ENCODE measurements at regions not wholly inside any gene's neighbourhood (a gene's known extent, or its start where the extent isn't known, plus 50 kb on each side); places are given as distances from the start of the nearest gene placed in this dataset.
"Not testable (repeated sequence)": the region's sequence is repeated elsewhere in the genome, so short reads cannot be mapped to it uniquely, and the experiment has no call there.

GRCh38 chr1:30184393-30185141 lies 538.8 kb downstream of the MATN1 start:
- DNase-seq (ENCODE audit: low spot score), result no peak

- DNase-seq (ENCODE audit: low spot score), result no peak
Measured at GRCh38 chr1:30183895-30184294, 539.5 kb downstream of the MATN1 start.

GRCh38 chr1:30183006-30183405 lies 540.4 kb downstream of the MATN1 start:
- no peak for DNase-seq (ENCODE audit: low spot score)

GRCh38 chr1:30179942-30180543 lies 543.3 kb downstream of the MATN1 start:
- DNase-seq (ENCODE audit: low spot score), result no peak

GRCh38 chr1:30176477-30176876 lies 546.9 kb downstream of the MATN1 start:
- DNase-seq (ENCODE audit: low spot score), result no peak

- no peak for DNase-seq (ENCODE audit: low spot score)
Measured at GRCh38 chr1:30174499-30174898, 548.9 kb downstream of the MATN1 start.

GRCh38 chr1:30173560-30173959 lies 549.8 kb downstream of the MATN1 start:
- no peak for DNase-seq (ENCODE audit: low spot score)

- no peak for DNase-seq (ENCODE audit: low spot score)
Measured at GRCh38 chr1:30172757-30173156, 550.6 kb downstream of the MATN1 start.

- no peak for DNase-seq (ENCODE audit: low spot score)
Measured at GRCh38 chr1:30172299-30172694, 551.1 kb downstream of the MATN1 start.

GRCh38 chr1:30171537-30172298 lies 551.7 kb downstream of the MATN1 start:
- DNase-seq (ENCODE audit: low spot score), result no peak

- DNase-seq (ENCODE audit: low spot score), result no peak
Measured at GRCh38 chr1:30169269-30169668, 554.1 kb downstream of the MATN1 start.

GRCh38 chr1:30166174-30166573 lies 557.2 kb downstream of the MATN1 start:
- no peak for DNase-seq (ENCODE audit: low spot score)

- no peak for DNase-seq (ENCODE audit: low spot score)
Measured at GRCh38 chr1:30165116-30165515, 558.3 kb downstream of the MATN1 start.

GRCh38 chr1:30164693-30165092 lies 558.7 kb downstream of the MATN1 start:
- no peak for DNase-seq (ENCODE audit: low spot score)

GRCh38 chr1:30162565-30162964 lies 560.8 kb downstream of the MATN1 start:
- DNase-seq (ENCODE audit: low spot score), result no peak

- no peak for DNase-seq (ENCODE audit: low spot score)
Measured at GRCh38 chr1:30161953-30162352, 561.4 kb downstream of the MATN1 start.

GRCh38 chr1:30160999-30161689 lies 562.2 kb downstream of the MATN1 start:
- no peak for DNase-seq (ENCODE audit: low spot score)

GRCh38 chr1:30159015-30159414 lies 564.4 kb downstream of the MATN1 start:
- no peak for DNase-seq (ENCODE audit: low spot score)

- not testable (repeated sequence) for DNase-seq (ENCODE audit: low spot score)
Measured at GRCh38 chr1:30155698-30156097, 567.7 kb downstream of the MATN1 start.

GRCh38 chr1:30155253-30155652 lies 568.1 kb downstream of the MATN1 start:
- DNase-seq (ENCODE audit: low spot score), result not testable (repeated sequence)

GRCh38 chr1:30153743-30154449 lies 569.5 kb downstream of the MATN1 start:
- no peak for DNase-seq (ENCODE audit: low spot score)

GRCh38 chr1:30151826-30152225 lies 571.6 kb downstream of the MATN1 start:
- no peak for DNase-seq (ENCODE audit: low spot score)

All from Ammon's horn (tissue), 1 donor.